HEK293 (cell line): ENCODE measurements at regions not wholly inside any gene's neighbourhood (a gene's known extent, or its start where the extent isn't known, plus 50 kb on each side); places are given as distances from the start of the nearest gene placed in this dataset.

Source experiments
- CTCF ChIA-PET: fragments of 350-600 bp; formaldehyde crosslinking; extraction: SDS; loops from one replicate; lab custom pipeline; 2021; ENCODE audit warnings: antibody characterized with exemption; lab: Yijun Ruan, JAX
- POLR2A ChIA-PET: fragments of 300-600 bp; formaldehyde crosslinking; extraction: SDS; loops from one replicate; lab custom pipeline; 2020; ENCODE audit warnings: antibody characterized with exemption, inconsistent platforms; lab: Yijun Ruan, JAX
- H3K27ac ChIP-seq: fragments of 200-500 bp; sonication (Bioruptor generic); 2 replicates; pipeline ENCODE4 v1.5.1; 2014; ENCODE audit warnings: low read depth, low read length, control low read depth, inconsistent platforms; ENCODE audit errors: extremely low read depth
- H3K36me3 ChIP-seq, 2 experiments: fragments of 200-500 bp in 1 of 2; sonication (Bioruptor generic) in 1 of 2; 1 replicate in 1 of 2; 2 replicates in 1 of 2; pipeline ENCODE4 v1.5.1; 2014 to 2017; ENCODE audit warnings: inconsistent platforms in 2 of 2, low read length in 2 of 2; ENCODE audit not compliant: control insufficient read depth in 2 of 2, insufficient read depth in 1 of 2
- H3K4me1 ChIP-seq: fragments of 200-500 bp; sonication (Bioruptor generic); 2 replicates; pipeline ENCODE4 v1.5.1; 2014; ENCODE audit warnings: mild to moderate bottlenecking, low read length, inconsistent platforms; ENCODE audit not compliant: control insufficient read depth, insufficient read depth
- H3K4me3 ChIP-seq: 2 replicates; pipeline ENCODE4 v1.5.1; 2011; ENCODE audit warnings: low read depth, mild to moderate bottlenecking, control low read depth, low read length, moderate library complexity
- H3K9me3 ChIP-seq: fragments of 200-500 bp; sonication (Bioruptor generic); 2 replicates; pipeline ENCODE4 v1.5.1; 2014; ENCODE audit warnings: low read depth, low read length, inconsistent platforms; ENCODE audit not compliant: control insufficient read depth, insufficient read depth
- OVOL3 ChIP-seq: fragments of 450-650 bp; formaldehyde crosslinking; IDR thresholded peaks from 2 replicates; pipeline ENCODE4 v1.5.1; 2016; ENCODE audit warnings: missing biosample characterization, missing genetic modification characterization
- ZNF155 ChIP-seq: fragments of 450-650 bp; formaldehyde crosslinking; IDR thresholded peaks from 2 replicates; pipeline ENCODE4 v1.5.1; 2016; ENCODE audit warnings: missing biosample characterization, missing genetic modification characterization
- ZNF335 ChIP-seq: fragments of 450-650 bp; formaldehyde crosslinking; conservative IDR thresholded peaks from 2 replicates; pipeline ENCODE4 v1.5.1; 2016; ENCODE audit warnings: missing biosample characterization, missing genetic modification characterization
- ZNF350 ChIP-seq: fragments of 450-650 bp; formaldehyde crosslinking; IDR thresholded peaks from 2 replicates; pipeline ENCODE4 v1.5.0; 2017; ENCODE audit warnings: missing biosample characterization, mild to moderate bottlenecking, missing genetic modification characterization
- ZNF426 ChIP-seq: fragments of 450-650 bp; formaldehyde crosslinking; IDR thresholded peaks from 2 replicates; pipeline ENCODE4 v1.5.1; 2017; ENCODE audit warnings: missing biosample characterization, missing genetic modification characterization, mild to moderate bottlenecking, inconsistent platforms, moderate library complexity
- ZNF473 ChIP-seq: fragments of 450-650 bp; formaldehyde crosslinking; IDR thresholded peaks from 2 replicates; pipeline ENCODE4 v1.5.1; 2017; ENCODE audit warnings: missing biosample characterization, missing genetic modification characterization
- ZNF48 ChIP-seq: fragments of 450-650 bp; formaldehyde crosslinking; IDR thresholded peaks from 2 replicates; pipeline ENCODE4 v1.5.1; 2016; ENCODE audit warnings: missing biosample characterization, missing genetic modification characterization
- ZNF530 ChIP-seq: fragments of 450-650 bp; formaldehyde crosslinking; IDR thresholded peaks from 2 replicates; pipeline ENCODE4 v1.5.1; 2016; ENCODE audit warnings: low read depth, missing biosample characterization, missing genetic modification characterization
- ZNF596 ChIP-seq: fragments of 450-650 bp; IDR thresholded peaks from 2 replicates; pipeline ENCODE4 v1.5.0; 2018; ENCODE audit warnings: missing biosample characterization, mild to moderate bottlenecking, missing genetic modification characterization, moderate library complexity
- ZNF623 ChIP-seq: fragments of 450-650 bp; formaldehyde crosslinking; IDR thresholded peaks from 2 replicates; pipeline ENCODE4 v1.5.1; 2016; ENCODE audit warnings: missing biosample characterization, missing genetic modification characterization
- ZNF677 ChIP-seq: fragments of 450-650 bp; IDR thresholded peaks from 2 replicates; pipeline ENCODE4 v1.5.0; 2018; ENCODE audit warnings: missing biosample characterization, mild to moderate bottlenecking, missing genetic modification characterization, moderate library complexity
- ZNF768 ChIP-seq: fragments of 450-650 bp; formaldehyde crosslinking; IDR thresholded peaks from 2 replicates; pipeline ENCODE4 v1.5.1; 2018; ENCODE audit warnings: missing biosample characterization, mild to moderate bottlenecking, missing genetic modification characterization
- ZNF837 ChIP-seq: fragments of 450-650 bp; formaldehyde crosslinking; IDR thresholded peaks from 2 replicates; pipeline ENCODE4 v1.5.1; 2016; ENCODE audit warnings: missing biosample characterization, missing genetic modification characterization
- TF ChIP-seq, protein P1 (sequence below): fragments of 450-650 bp; formaldehyde crosslinking; optimal IDR thresholded peaks from 2 replicates; pipeline ENCODE3; 2016; ENCODE audit warnings: missing biosample characterization, mild to moderate bottlenecking, missing genetic modification characterization

- TF ChIP-seq ZNF350 (tag by site-specific recombination) (no peak), ZNF155 (tag by site-specific recombination) (no peak)
These were observed 104.3 kb upstream of the FOXF1 start (continued) for GRCh38 chr16:86406056-86406455.

DNA sequence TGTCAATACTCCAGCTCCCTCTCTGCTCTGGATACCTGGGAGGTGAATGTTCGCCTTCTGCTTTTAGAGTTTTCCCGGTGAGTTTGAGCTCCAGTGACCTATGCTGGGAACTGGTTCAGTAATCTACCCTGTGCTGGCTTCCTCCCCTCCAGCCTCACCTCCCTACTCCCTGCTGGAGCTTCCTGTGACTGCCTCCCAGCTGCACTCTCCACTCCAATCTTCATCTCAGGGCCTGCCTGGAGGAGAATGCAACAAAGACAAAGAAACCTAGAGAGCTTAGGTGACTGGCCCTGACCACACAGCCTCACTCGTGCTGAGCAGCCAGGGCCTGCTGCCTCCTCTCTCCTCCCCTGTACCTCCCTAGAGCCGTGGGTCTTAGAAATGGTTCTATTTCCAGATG is 101.6 kb upstream of the FOXF1 start:
- TF ChIP-seq ZNF768 (tag by site-specific recombination) (no peak), ZNF335 (no peak)
- TF ChIP-seq, all 188 proteins: peak for 0
- Histone ChIP-seq H3K4me1 (no peaks in the 10 kb centered on the region), H3K36me3 (no peaks in the 10 kb centered on the region), H3K9me3 (no peaks in the 10 kb centered on the region), H3K27ac (no peak overlapping the region), H3K4me3 (no peak overlapping the region)
- ChIA-PET CTCF (interaction anchor here (0.6 to 1.4 kb wide), 2 partner anchors 10 to 111 kb away, joined by 4 to 5 read pairs; no protein-coding TSS in a partner anchor), POLR2A (no interaction called here)

GRCh38 chr16:86410081-86410480 is 100.2 kb upstream of the FOXF1 start:
- TF ChIP-seq ZNF623 (tag by site-specific recombination): no peak
- no peak for TF ChIP-seq OVOL3 (tag by site-specific recombination)
- no peak for TF ChIP-seq ZNF426 (tag by site-specific recombination)
- TF ChIP-seq, protein P1, sequence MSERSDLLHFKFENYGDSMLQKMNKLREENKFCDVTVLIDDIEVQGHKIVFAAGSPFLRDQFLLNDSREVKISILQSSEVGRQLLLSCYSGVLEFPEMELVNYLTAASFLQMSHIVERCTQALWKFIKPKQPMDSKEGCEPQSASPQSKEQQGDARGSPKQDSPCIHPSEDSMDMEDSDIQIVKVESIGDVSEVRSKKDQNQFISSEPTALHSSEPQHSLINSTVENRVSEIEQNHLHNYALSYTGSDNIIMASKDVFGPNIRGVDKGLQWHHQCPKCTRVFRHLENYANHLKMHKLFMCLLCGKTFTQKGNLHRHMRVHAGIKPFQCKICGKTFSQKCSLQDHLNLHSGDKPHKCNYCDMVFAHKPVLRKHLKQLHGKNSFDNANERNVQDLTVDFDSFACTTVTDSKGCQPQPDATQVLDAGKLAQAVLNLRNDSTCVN (tag by site-specific recombination): no peak
- TF ChIP-seq, all 188 proteins: peak for 0
- Histone ChIP-seq H3K4me1 (no peaks in the 10 kb centered on the region), H3K27ac (no peak overlapping the region), H3K4me3 (no peak overlapping the region), H3K36me3 (no peaks in the 10 kb centered on the region), H3K9me3 (no peaks in the 10 kb centered on the region)
- ChIA-PET POLR2A (no interaction called here), CTCF (no interaction called here)

- H3K4me3 ChIP-seq: no peak overlapping the region
- H3K4me1 ChIP-seq: no peaks in the 10 kb centered on the region
- no peak overlapping the region for H3K27ac ChIP-seq
- H3K9me3 ChIP-seq: no peaks in the 10 kb centered on the region
- TF ChIP-seq ZNF530 (no peak), ZNF596 (tag by site-specific recombination) (no peak), ZNF48 (no peak), ZNF426 (tag by site-specific recombination) (no peak)
- ChIA-PET CTCF (no interaction called here), POLR2A (no interaction called here)
- no peaks in the 10 kb centered on the region for H3K36me3 ChIP-seq
These were observed 99.8 kb upstream of the FOXF1 start for GRCh38 chr16:86410529-86410928.

DNA sequence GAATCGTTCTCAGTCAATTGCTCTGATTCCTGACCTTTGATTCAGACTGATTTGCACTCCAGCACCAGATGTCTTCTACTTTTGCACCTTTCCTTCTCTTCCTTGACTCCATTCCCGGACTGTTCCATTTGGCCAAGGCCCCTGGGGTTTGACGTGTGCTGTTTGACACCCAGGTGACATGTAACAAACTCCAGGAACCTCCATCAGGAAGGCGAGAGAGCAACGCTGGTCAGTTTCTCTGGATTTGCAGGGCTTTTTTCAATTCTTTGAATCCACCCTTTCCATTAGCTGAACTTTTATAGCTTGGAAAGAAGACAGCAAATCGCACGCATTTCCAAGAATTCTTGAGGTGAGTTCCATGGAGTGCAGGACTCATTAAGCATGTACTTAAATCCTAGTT is 98.4 kb upstream of the FOXF1 start:
- Histone ChIP-seq H3K9me3 (no peaks in the 10 kb centered on the region), H3K4me1 (no peaks in the 10 kb centered on the region), H3K27ac (no peak overlapping the region), H3K36me3 (no peaks in the 10 kb centered on the region), H3K4me3 (no peak overlapping the region)
- ChIA-PET CTCF (no interaction called here), POLR2A (no interaction called here)
- TF ChIP-seq ZNF837 (tag by site-specific recombination) (no peak), ZNF677 (tag by site-specific recombination) (no peak), ZNF473 (no peak)
